Stimulated activated CD8-positive, alpha-beta memory T cell treated with anti-CD3 and anti-CD28 coated beads, Interleukin-15, amount 100 ng/mL, for 1 hour (primary cell): ENCODE measurements at regions not wholly inside any gene's neighbourhood (a gene's known extent, or its start where the extent isn't known, plus 50 kb on each side); places are given as distances from the start of the nearest gene placed in this dataset.

ENCODE experiments used
- DNase-seq: peaks from one replicate; pipeline ENCODE4 v3.0.0-alpha.2; 2020; ENCODE audit warnings: low read depth

DNA sequence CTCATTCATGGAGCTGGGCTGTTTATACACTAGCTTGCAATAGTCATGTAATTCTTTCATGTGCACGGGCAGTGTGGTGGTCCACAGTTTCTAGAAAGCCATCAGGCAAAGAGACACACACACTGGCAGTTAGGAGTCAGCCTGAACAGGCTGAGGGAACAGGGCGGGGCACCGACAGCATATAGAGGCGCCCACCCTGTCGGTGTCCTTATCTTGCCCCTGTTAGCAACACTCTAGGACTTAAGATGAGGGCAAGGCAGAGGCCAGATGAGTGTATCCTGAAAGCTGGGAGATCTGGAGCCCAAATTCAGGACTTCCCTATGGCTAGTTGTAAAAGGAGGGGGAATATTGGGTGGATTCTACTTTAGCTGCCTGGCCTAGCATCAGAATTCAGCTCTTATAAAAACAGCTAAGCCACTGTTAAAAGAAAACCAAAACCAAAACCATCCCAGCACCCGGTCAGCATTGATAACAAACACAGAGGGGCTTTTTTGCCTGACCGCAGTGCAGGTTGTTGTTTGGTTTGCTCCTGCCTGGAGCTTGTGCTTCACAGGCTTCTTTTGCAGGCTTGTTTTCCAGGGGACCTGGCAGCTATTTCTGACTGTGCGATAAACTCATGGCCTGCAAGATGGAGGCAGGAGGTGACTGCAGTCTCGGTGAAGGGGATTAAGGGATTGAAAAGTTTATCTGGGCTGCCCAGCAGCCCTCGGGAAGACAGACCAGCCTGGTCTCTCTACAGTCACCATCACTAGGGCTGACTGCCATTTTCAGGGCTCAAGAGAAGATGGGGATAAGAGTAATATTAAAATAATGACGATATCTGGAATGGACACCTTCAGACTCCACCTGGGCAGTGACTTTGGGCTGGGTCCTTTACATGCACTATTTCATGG, 638.9 kb downstream of the MID1IP1 start:
- DNase-seq = no peak

DNA sequence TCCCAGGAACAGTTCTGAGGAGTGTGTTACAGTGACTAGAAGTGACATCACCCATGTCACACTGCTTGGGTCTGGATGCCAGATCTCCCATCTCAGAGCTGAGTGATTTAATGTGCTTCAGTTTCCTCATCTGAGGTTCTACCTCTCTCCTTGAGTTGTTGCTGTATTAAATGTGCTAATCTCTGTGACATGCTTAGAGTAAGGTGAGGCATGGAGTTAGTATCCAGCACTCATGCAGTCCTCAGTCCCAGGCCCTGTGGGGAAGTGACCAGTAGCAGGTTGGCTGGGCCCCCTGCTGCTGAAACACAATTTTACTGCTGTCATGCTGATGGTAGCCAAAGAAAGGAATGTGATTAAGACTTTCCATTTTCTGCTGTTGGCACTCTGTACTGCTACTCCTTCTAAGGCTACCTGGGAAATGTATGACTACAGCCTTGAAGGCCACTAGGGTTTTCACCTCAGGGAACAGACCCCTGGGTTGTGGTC, 639.6 kb downstream of the MID1IP1 start:
- DNase-seq = no peak

DNA sequence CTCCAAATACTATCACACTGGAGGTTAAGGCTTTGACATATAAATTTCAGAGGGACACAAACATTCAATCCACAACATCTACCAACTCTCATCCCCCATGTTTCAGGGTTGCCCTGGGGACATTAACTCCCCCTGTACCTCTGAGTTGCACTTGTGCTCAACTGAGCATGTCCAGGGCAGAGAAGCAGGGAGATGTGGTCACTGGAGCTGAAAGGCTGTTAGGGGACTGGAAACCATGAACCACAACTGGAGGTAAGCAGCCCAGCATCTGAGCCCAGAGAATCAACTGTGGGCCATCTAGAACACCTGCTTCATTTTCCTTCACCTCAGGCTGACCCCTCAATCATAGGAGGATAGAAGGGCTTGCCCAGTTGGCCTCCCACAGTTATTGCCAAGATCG, 641.1 kb downstream of the MID1IP1 start:
- DNase-seq = no peak

DNA sequence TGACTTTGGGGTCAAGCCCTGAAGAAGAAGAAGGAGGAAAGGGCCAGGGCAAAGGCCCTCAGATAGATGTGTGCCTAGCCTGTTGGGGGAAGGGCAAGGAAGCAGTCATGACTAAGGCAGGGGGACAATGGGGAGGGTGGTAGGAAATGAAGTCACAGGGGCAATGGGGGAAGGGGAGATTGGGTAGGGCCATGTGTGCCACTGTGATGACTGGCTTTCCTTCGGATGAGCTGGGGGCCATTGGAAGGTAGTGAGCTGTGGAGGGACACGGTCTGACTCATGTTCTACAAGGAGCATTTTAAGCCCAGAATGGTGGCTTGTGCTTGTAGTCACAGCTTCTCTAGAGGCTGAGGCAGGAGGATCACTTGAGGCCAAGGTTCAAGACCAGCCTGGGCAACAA, 642.0 kb downstream of the MID1IP1 start:
- no peak for DNase-seq

DNA sequence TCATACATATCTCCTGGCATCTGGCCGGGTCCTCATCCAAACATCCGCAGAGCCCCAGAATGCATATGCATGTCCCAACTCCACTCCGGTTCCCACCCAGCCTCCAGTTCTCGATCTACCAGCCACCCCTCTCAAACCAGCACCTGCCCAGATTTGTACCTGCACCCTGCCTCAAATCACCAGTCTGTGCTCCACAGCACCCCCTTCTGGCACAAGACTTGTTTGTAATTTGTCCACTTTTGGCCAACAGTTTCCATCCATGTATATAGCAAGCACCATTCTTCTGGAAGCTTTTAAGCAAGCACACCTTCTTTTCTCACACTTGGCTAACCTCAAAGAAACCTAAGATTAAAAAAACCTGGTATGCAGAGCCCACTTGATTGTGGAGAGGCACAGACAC, 644.1 kb downstream of the MID1IP1 start:
- peak; percentile 27 for DNase-seq

DNA sequence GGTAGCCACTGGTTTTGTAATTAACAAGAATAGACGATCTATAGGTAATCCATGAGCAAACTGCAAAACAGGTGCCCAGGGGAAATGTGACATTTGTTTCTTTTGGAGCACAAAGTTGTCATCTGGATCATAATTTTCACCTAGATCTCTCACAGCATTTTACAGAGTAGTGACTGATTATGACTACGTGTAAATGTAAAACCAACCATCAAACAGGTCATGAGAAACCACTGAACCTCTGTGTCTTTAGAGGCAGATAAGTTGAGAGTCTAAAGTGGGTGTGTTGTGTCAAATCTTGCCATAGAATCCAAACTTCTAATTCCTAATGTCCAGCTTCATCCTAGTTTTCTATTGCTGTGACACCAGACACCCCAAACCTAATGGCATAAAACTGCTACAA, 648.1 kb downstream of the MID1IP1 start:
- DNase-seq = no peak

DNA sequence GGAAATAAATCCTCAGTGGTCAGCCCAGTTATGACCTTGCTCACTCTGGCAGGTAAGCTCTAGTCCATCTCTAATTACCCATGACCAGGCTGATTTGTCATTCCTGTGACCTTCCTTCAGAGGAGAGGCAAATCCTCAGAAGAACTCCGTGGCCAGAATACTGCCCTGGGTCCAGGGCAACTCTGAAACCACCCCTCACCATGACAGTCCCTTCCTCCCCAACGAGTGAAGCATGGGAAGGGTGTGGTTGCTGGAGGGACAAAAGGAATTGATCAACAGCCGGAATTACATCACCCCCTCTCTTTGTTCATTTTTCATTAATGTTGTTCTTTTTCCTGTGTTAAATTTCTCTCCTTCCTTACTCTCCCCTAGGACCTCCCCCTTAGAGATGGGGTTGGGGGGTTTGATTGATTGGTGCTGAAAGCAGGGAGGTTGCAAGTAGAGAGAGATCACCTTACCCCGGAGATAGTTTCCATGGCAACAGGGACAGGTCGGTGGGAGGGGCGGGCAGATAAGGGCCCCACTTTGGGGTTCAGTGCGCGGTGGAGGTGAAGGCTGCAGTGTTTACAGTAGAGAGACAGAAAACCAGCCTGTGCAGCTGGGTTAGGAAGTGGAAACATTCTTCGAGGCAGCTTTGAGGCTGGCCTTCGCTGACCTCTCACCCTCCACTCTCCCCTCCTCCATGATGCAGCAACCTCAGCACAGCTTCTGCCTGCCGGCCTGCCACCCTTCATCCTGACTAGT, 647.4 kb downstream of the BCOR start:
- DNase-seq = no peak

DNA sequence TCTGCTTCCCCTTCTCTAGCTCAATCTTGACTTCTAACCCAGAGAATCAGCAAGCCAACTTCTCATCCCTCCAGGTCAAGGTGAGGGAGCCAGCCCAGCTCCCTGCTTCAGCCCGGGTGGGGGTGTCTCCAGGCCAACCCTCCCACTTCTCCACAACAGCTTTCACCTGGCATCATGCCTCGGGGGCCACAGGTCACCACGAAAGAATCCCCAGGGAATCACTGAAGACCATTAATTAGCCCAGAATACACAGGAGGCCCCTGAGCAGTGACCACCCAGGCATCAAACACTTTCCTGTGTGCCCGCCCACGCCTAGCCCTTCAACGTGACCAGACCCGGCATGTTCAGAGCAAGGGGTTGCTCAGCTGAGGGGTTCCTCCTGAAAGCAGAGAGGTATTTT, 646.7 kb downstream of the BCOR start:
- no peak for DNase-seq

DNA sequence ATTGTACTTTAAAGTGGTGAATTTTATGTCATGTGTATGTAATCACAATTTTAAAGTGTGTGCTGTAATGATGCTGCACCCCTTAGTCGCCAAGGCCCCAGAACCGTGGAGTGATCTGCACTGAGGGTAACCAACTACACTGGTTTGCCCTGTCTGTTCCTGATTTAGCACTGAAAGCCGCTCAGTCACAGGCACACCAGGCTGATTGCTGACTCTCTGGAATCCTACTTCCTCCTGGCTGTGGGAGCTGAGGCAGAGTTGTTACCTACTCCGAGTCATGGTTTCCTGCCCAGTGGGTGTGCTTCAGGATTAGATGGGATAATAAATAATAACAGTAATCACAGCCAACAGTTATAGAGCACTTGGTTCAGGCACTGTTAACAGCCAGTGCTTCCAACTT, 645.4 kb downstream of the BCOR start:
- DNase-seq = no peak

DNA sequence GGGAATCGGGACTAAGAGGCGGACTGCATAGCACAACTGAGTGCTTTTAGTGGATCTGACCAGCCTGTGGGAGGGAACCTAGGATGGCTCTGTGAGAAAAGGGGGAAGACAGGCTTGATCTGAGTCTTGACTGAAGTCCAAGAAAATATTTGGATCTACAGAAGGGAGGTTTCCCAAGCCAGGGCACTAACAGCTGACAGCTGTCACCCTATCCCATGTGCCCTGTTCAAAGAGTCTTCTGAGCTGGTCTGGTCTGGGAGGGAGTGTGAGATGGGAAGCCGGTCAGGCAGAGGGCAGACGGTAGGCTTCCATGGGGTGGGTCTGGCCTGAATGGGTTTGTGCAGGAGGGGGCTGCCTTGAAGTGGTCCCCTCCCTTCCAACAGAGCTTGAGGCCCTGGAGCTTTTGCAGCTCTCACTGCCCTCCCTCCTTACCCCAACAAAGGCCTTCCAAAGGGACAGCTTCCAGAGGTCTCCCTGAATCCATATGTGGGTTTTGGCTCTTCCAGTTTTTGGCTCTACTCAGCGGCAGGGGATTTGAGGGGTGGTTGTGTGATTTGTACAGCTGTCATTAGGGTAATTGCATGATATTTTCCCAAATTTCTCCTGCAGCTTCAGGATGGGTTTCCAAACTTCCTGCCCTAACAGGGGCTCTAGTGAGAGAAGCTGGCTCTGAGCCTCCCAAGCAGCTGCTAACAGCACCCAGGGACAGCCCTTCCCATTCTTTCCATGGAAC, 643.7 kb downstream of the BCOR start:
- no peak for DNase-seq

DNA sequence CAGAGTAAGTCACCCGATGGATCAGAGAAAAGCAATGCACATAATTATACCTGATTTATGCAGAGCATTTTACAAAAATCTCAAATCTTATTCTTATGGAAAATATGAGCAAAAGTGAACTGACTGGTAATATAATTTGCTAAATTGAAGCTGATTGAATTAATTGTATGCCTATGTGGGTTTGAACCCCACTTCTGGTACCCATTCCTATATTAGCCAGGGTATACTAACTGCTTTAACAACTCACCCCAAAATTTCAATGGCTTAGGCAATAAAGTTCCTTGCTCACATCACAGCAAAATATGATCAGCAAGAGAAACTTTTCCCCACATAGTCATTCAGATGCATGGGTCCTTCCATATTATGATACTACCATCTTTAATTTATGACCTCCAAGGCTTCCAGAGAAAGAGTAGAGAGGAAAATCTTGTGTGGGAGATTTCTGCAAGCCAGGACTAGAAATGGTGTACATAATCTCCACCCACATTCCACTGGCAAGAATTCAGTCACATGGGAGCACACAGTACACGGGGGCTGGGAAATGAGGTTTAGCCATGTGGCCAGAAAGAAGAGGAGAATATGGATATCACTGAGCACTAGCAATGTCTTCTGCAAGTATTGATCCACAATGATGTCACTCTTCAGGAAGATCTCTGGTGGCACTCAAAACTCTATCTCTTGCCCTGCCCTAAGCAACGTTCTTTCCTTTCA, 640.7 kb downstream of the BCOR start:
- no peak for DNase-seq

DNA sequence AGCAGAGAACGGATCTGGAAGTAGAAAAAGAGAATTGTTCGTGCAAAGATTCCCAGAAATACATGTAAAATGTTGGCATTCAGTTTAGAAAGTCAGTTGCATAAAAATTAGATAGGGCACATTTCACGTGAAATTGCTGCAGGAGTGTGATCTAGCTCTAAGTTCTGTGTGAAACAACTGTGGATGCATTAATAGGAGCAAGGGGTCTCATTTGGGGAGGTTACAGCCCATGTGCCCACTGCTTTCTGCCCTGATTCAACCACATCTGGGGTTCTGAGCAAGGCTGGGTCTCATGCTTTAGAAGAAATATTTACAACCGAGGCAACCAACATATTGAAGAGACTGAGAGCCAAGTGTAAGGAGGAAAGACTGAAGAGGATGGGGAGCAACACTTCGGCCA, 639.0 kb downstream of the BCOR start:
- DNase-seq = no peak

DNA sequence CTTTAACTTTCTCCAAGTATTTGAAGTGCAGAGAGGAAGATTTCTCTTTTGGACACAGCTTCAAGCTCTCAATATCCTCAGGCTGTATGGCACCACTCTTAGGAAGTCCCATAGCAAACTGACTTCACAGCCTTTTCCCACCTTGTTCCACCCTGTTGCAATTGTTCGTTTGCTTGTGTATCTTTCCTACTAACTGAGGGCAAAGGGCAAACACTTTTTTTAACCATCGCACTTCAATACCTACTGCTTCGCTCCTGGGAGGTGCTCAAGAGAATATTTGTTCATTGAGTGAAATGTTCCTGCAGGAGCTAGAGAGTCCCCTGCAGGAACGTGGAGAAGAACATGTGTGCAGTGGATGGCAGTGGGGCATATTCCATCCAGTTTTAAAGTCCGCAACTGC, 638.6 kb downstream of the BCOR start:
- DNase-seq = no peak

DNA sequence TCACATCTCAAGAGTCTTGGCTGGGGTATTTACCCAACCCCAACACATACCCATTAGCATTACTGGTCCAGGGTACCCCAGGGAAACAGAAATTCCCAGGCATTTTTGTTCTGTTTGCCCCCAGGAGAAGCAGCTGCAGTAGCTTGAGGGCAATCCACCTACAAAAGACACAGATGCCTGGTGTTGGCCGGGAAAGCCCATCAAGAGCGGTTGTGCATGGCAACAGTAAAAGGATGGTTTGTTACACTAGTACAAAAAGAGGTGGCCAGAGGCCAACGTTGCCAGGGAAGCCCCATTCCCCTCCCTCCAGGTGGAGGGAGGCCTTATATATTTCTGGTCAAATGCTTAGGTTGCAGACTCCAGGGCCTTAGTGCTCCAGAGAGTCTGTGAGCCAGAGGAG, 637.8 kb downstream of the BCOR start:
- DNase-seq = no peak

DNA sequence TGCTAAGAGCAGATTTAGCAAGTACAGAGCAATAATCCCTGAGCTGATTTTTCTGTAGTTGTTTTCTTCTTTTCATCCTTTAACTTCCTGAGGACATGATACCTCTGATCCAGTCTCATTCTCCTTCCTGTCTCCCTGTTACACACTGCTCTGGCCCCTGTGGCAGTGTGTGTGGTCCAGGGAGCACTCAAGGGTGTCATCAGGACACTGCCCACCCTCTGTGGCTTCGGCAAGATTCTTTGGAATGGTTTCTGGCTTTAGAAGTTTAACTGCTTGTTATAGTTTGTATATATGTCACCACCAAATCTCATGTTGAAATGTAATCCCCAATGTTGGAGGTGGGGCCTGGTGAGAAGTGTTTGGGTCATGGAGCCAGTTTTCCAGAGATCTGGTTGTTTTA, 637.3 kb downstream of the BCOR start:
- DNase-seq = no peak

DNA sequence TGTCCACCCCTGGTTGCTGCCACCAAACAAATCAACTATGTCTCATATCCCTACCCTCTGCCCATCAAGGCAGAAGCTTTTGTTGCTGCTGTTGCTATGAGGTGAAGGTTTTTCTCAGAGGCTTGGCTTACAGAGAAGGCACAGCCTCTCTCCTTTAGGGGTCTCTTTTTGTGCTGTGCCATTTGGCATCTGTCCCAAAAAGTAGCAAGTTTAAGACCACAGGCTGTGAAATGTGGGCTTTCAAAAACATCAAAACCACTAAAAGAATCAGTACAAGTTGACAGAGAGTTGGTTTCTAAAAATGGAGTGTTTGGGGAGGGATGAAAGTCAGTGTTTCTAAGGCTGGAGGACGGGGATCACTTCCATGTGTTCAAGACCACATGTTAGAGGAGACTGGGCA, 634.9 kb downstream of the BCOR start:
- DNase-seq = no peak

DNA sequence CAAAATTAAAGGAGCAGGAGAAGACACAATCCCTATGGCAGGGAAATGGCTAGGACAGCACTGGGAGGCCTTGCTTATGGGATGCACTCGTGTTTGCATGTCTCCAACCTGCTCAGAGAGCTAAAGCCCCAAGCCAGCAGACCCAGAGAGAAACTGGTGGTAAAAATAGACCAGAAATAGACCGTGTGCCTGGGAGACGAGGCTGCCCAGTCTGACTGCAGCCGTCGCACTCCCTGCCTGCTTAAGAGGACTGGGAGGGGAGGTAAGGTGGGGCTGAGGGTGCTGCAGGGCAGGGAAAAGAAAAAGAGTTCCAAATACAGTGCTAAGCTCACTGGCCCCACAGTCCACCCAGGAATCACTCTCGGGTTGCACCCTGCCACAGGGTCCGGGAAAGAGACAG, 633.5 kb downstream of the BCOR start:
- no peak for DNase-seq

DNA sequence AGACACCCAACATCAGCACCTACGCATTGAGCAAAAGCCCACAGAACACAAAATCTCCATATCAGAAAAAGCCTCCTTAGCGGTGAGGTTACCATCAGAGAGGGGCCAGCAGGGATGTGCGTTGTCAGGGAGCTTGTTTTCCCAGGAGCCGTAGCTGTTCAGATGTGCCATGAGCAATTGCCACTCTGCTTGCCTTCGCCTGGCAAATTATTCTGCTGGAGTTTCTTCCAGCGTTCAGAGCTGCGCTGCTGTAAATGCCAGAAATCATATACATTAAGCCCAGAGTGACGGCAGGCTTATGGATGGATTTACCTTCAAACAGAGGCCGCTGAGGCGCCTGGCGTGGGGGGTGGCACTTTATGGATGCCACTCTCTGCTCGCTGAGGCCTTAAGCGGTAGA, 632.3 kb downstream of the BCOR start:
- DNase-seq = no peak

DNA sequence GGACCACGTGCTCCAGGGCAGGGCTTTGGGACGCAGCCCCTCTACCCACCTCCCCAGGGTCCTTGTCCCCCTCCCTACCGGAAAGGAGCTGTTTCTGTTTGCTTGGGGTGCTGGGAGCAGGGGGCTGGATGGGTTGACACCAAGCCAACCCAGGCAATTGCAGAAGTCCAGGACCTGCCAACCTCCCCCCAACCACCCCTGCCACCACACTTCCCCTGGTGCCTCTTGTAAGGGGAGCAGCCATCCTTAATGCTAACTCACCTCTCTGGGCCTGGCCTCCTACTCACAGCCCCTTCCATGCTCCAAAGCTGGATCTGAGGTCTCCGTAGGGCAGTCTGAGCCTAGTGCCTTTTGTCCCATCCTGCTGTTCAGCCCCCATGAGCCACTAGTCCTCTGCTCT, 631.9 kb downstream of the BCOR start:
- DNase-seq = no peak

DNA sequence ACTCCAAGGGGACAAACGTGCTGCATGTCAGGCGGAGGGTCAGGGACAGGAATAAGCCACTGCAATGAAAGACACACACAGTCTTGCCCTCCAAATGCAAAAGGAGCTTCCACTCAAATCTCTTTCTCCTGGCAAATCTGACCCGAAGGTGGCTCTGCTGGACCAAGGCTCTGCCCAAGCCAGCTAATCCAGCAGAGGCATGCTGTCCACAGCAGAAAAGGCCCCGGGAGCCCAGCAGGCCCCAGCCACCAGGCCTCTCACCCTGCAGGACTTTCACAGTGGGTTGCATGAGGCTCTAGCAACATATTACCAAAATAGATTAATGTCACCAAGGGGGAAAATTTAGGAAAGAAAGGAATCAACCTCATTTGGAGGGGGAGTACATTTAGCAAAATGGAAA, 628.6 kb downstream of the BCOR start:
- DNase-seq = no peak

DNA sequence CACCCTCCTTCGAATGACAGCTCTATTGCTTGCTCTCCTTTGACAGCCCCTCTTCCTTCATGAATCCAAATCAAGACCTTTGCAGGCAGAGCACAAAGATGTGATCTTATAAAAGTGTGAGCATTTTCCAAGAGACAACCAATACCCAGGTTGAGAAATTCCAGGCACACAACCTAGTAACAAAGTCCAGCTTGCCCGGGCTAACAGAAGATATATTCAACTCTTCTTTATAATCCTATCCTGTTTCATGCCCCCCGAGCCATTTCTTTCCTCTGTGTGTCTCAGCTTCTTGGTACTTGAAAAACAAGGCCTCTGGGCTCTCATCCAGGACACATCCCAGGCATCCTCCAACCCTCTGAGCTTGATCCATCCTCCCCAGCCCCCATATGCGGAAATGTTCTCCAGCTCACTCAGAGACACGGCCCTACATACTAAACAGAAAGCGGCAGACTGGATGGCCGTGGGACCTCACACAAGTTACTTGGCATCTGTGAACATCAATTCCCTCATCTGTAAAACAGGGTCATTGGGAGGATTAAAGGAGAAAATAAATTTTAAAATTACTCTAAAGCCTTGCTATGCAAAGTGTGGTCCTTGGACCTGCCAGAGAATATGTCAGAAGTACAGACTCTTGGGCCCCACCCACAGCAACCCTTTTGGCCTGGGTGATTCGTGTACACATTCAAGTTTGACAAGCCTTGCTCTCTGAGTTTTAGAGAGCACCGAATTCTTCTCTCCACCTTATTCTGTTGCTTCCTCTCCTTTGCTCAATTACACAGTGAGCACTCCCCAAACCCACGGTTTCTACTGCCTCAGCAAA, 627.0 kb downstream of the BCOR start:
- DNase-seq = no peak
